ENCODE measurements at regions not wholly inside any gene's neighbourhood (a gene's known extent, or its start where the extent isn't known, plus 50 kb on each side); places are given as distances from the start of the nearest gene placed in this dataset.
A peak's percentile ranks its signal among the peaks of the same experiment; 100 is the strongest.

- TF ChIP-seq CREB5 (CRISPR knock-in tag; IDR thresholded peaks at IDR 0.05; ENCODE audit: low read depth) (peak; percentile 80), RARB (CRISPR knock-in tag; IDR thresholded peaks at IDR 0.05) (no peak), CSRNP3 (CRISPR knock-in tag; IDR thresholded peaks at IDR 0.05) (no peak), TCF4 (CRISPR knock-in tag; IDR thresholded peaks at IDR 0.05; ENCODE audit: borderline replicate concordance) (no peak), PATZ1 (CRISPR knock-in tag; IDR thresholded peaks at IDR 0.05; ENCODE audit: borderline replicate concordance) (no peak), ZFP3 (CRISPR knock-in tag; IDR thresholded peaks at IDR 0.05) (no peak; the same call in 1 of the 2 replicates), PPARA (CRISPR knock-in tag; IDR thresholded peaks at IDR 0.05; ENCODE audit: borderline replicate concordance) (no peak), ISL1 (CRISPR knock-in tag; IDR thresholded peaks at IDR 0.05) (peak; percentile 93), ARNTL (CRISPR knock-in tag; IDR thresholded peaks at IDR 0.05; ENCODE audit: borderline replicate concordance, low read depth) (no peak), ZC3H10 (CRISPR knock-in tag; IDR thresholded peaks at IDR 0.05) (no peak), OSR1 (CRISPR knock-in tag; IDR thresholded peaks at IDR 0.05) (no peak)
- TF ChIP-seq, protein P1, sequence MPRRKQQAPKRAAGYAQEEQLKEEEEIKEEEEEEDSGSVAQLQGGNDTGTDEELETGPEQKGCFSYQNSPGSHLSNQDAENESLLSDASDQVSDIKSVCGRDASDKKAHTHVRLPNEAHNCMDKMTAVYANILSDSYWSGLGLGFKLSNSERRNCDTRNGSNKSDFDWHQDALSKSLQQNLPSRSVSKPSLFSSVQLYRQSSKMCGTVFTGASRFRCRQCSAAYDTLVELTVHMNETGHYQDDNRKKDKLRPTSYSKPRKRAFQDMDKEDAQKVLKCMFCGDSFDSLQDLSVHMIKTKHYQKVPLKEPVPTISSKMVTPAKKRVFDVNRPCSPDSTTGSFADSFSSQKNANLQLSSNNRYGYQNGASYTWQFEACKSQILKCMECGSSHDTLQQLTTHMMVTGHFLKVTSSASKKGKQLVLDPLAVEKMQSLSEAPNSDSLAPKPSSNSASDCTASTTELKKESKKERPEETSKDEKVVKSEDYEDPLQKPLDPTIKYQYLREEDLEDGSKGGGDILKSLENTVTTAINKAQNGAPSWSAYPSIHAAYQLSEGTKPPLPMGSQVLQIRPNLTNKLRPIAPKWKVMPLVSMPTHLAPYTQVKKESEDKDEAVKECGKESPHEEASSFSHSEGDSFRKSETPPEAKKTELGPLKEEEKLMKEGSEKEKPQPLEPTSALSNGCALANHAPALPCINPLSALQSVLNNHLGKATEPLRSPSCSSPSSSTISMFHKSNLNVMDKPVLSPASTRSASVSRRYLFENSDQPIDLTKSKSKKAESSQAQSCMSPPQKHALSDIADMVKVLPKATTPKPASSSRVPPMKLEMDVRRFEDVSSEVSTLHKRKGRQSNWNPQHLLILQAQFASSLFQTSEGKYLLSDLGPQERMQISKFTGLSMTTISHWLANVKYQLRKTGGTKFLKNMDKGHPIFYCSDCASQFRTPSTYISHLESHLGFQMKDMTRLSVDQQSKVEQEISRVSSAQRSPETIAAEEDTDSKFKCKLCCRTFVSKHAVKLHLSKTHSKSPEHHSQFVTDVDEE (CRISPR knock-in tag; IDR thresholded peaks at IDR 0.05): no peak
These were observed 52.6 kb upstream of the TNFAIP8 start for GRCh38 chr5:119302916-119303897.
